Activated naive CD8-positive, alpha-beta T cell treated with anti-CD3 and anti-CD28 coated beads, Interleukin-2, amount 50 U/mL, for 24 hours (primary cell): ENCODE measurements at regions not wholly inside any gene's neighbourhood (a gene's known extent, or its start where the extent isn't known, plus 50 kb on each side); places are given as distances from the start of the nearest gene placed in this dataset.

Experiments
- ATAC-seq: fragments of 150-1000 bp; cut with Tn5 transposase; one replicate; pipeline ENCODE4 v1.10.0; 2021
- DNase-seq: peaks from one replicate; pipeline ENCODE4 v3.0.0; 2021
- H3K27ac Mint-ChIP-seq: one replicate; pipeline ENCODE4 v1.8.0; 2021; ENCODE audit warnings: mild to moderate bottlenecking, mixed read lengths
- H3K27me3 Mint-ChIP-seq: one replicate; pipeline ENCODE4 v1.8.0; 2021; ENCODE audit warnings: mixed read lengths
- H3K36me3 Mint-ChIP-seq: one replicate; pipeline ENCODE4 v1.8.0; 2021; ENCODE audit warnings: low read depth, mixed read lengths
- H3K4me1 Mint-ChIP-seq: one replicate; pipeline ENCODE4 v1.8.0; 2021; ENCODE audit warnings: mixed read lengths
- H3K4me3 Mint-ChIP-seq: one replicate; pipeline ENCODE4 v1.8.0; 2021; ENCODE audit warnings: mild to moderate bottlenecking, moderate library complexity, mixed read lengths
- H3K9me3 Mint-ChIP-seq: one replicate; pipeline ENCODE4 v1.8.0; 2021; ENCODE audit warnings: mixed read lengths

DNA sequence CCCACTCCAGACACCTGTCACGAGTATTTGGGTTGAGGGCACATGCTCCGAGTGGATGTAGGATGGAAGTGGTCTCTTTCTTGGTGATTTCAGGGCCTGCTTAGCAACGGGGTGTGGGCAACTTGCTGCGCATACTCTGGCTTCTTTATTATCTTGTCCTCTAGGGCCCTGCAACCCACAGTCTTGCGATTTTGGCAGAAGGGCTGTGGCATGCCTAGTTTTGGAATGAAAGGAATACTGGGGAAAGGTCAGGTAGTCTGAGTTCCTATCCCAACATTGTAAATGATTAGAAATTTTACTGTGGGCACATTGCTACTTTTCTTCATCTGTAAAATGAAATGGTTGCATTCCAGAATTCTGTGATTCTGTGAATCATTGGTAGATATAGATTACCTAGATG is 74.3 kb downstream of the ACTBL2 start:
- H3K9me3 Mint-ChIP-seq = no peaks in the 10 kb centered on the region
- DNase-seq (no peak), ATAC-seq (no peak)
- H3K4me1 Mint-ChIP-seq = no peaks in the 10 kb centered on the region
- H3K4me3 Mint-ChIP-seq = no peak overlapping the region
- peaks cover 4% of the 10 kb centered on the region for H3K27me3 Mint-ChIP-seq
- H3K36me3 Mint-ChIP-seq = no peaks in the 10 kb centered on the region
- no peak overlapping the region for H3K27ac Mint-ChIP-seq

DNA sequence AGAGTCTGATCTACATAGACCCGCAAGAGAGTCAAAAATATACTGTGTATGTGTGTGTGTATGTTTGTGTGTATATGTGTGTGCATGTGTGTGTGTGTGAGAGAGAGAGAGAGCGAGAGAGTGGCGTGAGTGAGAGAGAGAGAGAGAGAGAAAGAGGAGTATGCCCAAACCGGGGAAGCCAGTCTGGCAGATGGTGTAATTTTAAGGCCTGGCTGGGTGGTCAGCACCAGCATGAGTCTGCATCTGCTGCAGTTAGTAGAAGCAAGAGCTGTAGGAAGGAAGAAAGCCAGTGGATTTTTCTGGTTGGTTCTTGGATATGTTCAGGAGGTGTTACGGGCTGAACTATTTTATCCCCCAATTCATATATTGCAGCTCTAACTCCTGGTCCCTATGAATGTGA is 75.2 kb downstream of the ACTBL2 start:
- no peaks in the 10 kb centered on the region for H3K36me3 Mint-ChIP-seq
- H3K27me3 Mint-ChIP-seq = peaks cover 4% of the 10 kb centered on the region
- H3K4me1 Mint-ChIP-seq = no peaks in the 10 kb centered on the region
- no peaks in the 10 kb centered on the region for H3K9me3 Mint-ChIP-seq
- ATAC-seq (no peak), DNase-seq (no peak)
- no peak overlapping the region for H3K4me3 Mint-ChIP-seq
- H3K27ac Mint-ChIP-seq = no peak overlapping the region

DNA sequence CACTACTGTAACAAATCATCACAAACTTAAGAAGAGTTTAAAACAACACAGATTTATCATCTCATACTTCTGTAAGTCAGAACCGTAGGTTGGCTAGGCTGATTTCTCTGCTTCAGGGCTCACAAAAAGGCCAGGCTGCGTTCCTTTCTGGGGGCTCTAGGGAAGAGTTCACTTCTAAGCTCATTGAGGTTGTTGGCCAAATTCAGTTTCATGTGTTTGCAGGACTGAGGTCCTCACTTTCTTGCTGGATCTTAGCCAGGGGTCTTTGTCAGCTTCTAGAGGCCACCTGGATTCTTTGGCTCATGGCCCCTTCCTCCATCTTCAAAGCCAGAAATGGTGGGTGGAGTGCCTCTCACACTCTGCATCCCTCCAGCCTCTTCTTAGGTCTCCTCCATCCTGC is 76.0 kb downstream of the ACTBL2 start:
- Mint-ChIP-seq H3K9me3 (no peaks in the 10 kb centered on the region), H3K4me1 (no peaks in the 10 kb centered on the region), H3K36me3 (no peaks in the 10 kb centered on the region), H3K27ac (no peak overlapping the region), H3K4me3 (no peak overlapping the region), H3K27me3 (peaks cover 4% of the 10 kb centered on the region)
- ATAC-seq = no peak
- DNase-seq = no peak

DNA sequence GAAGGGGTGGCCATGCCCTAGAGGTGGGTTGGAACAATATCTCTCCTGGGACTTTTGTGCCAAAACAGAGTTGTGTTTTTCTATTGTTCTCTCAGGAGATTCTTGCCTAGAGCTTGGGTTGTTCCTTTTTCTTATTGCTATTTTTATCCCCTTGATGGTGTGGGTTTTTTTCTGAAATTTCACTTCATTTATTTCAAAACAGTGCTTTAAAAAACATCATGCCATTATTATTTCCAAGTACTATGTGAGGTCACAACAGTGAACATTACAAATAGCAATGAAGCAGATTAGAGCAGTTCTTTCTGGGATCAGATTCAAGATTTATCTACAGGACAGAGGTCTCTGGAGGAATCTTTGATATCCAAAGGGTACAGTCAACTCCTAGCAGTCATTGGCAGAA is 76.6 kb downstream of the ACTBL2 start:
- peaks cover 6% of the 10 kb centered on the region for H3K27me3 Mint-ChIP-seq
- no peaks in the 10 kb centered on the region for H3K36me3 Mint-ChIP-seq
- no peak overlapping the region for H3K4me3 Mint-ChIP-seq
- no peaks in the 10 kb centered on the region for H3K4me1 Mint-ChIP-seq
- no peak for ATAC-seq
- H3K9me3 Mint-ChIP-seq = no peaks in the 10 kb centered on the region
- H3K27ac Mint-ChIP-seq = no peak overlapping the region
- DNase-seq = no peak

DNA sequence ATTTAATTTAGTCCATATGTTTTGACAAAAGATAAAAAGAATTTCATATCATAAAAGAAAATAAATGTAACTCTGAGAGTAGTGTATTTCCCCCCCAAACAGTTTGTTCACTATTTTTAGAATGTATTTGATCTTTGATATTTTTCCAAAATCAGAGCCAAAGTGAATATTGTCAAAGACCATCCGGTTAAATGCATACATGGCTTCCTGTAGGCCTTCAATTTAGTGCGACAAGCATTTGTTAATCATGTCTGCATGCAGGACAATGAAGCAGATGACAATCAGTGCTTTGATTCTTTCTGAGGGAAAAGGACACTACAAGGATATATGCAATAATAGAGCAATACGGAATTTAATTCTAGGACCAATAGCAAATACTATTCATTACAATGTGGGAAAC is 79.8 kb downstream of the ACTBL2 start:
- no peak for ATAC-seq
- no peak for DNase-seq
- no peaks in the 10 kb centered on the region for H3K36me3 Mint-ChIP-seq
- H3K27ac Mint-ChIP-seq = no peak overlapping the region
- peaks cover 14% of the 10 kb centered on the region for H3K27me3 Mint-ChIP-seq
- H3K4me1 Mint-ChIP-seq = no peaks in the 10 kb centered on the region
- H3K4me3 Mint-ChIP-seq = no peak overlapping the region
- H3K9me3 Mint-ChIP-seq = no peaks in the 10 kb centered on the region

DNA sequence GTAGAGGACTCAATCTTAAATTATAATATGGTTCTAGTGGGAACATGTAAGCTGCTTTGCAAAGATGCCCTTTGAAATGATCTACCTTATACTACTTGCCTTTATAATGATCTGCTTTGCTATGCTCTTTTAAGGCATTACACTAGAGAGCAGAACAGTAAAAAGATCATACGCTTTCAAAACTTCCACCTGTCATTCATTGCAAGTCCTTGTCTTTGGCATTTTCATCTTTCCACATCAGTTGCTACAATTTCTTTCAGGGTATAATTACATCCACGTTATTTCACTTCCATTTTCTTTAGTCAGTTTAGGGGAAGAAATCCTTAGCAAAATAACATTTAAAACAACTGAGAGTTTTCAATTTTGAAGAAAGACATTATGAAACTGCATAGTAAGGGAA is 80.3 kb downstream of the ACTBL2 start:
- H3K9me3 Mint-ChIP-seq = no peaks in the 10 kb centered on the region
- no peak overlapping the region for H3K27ac Mint-ChIP-seq
- no peak for ATAC-seq
- no peaks in the 10 kb centered on the region for H3K4me1 Mint-ChIP-seq
- H3K4me3 Mint-ChIP-seq = no peak overlapping the region
- H3K27me3 Mint-ChIP-seq = peaks cover 14% of the 10 kb centered on the region
- DNase-seq = no peak
- H3K36me3 Mint-ChIP-seq = no peaks in the 10 kb centered on the region

DNA sequence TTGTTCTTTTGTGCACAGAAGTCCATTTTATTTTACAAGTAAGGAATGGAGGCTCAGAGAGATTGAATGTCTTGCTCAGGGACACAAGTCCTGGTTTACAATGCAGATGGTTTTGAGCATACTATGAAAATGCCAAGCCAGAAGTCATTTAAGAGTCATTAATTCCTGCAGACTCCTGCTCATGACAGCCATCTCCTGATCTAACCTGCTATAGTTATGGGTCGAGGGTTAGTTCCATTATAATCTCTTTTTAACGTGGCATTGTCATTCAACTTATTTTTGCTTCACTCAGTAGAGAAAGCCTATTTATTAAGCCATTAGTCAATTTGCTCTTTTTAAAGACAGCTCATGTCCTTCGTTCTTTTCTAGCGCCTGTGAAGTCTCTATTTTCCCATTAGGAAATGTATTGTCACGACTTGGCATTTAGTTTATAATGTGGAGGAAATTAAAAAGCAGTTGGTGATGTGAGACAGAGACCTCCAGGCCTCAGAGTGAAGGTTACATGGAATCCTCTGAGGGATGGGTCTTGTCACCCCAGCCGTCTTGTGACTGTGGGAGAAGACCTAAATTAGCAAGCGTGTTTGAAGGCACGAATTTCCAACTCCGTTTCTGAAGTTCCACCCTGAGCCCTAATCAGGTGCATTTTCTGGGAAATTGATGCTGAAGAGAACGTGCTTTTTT is 84.1 kb downstream of the ACTBL2 start:
- H3K4me1 Mint-ChIP-seq = no peaks in the 10 kb centered on the region
- H3K36me3 Mint-ChIP-seq = no peaks in the 10 kb centered on the region
- peaks cover 11% of the 10 kb centered on the region for H3K27me3 Mint-ChIP-seq
- no peak overlapping the region for H3K27ac Mint-ChIP-seq
- H3K9me3 Mint-ChIP-seq = no peaks in the 10 kb centered on the region
- no peak for DNase-seq
- ATAC-seq = no peak
- H3K4me3 Mint-ChIP-seq = no peak overlapping the region

DNA sequence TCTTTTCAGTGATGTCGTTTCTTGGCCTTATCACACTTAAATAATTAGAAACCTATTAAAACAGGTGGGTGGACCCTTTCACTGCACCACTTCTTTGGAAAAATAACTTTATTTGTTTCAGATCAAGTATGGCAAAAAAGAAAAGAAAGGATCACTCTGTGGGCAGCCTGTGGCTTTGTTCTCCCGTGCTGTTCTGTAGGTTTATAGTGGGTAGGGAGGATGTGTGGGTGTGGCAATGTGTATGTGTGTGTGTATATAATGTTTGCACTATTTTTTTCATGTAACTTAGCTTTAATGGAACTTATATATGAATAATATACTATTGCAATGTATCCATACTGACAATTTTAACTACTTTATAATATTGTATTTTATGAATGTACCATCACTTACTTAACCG is 85.9 kb downstream of the ACTBL2 start:
- no peaks in the 10 kb centered on the region for H3K36me3 Mint-ChIP-seq
- H3K27ac Mint-ChIP-seq = no peak overlapping the region
- H3K9me3 Mint-ChIP-seq = no peaks in the 10 kb centered on the region
- H3K4me3 Mint-ChIP-seq = no peak overlapping the region
- DNase-seq (no peak), ATAC-seq (no peak)
- no peaks in the 10 kb centered on the region for H3K4me1 Mint-ChIP-seq
- H3K27me3 Mint-ChIP-seq = peaks cover 11% of the 10 kb centered on the region

DNA sequence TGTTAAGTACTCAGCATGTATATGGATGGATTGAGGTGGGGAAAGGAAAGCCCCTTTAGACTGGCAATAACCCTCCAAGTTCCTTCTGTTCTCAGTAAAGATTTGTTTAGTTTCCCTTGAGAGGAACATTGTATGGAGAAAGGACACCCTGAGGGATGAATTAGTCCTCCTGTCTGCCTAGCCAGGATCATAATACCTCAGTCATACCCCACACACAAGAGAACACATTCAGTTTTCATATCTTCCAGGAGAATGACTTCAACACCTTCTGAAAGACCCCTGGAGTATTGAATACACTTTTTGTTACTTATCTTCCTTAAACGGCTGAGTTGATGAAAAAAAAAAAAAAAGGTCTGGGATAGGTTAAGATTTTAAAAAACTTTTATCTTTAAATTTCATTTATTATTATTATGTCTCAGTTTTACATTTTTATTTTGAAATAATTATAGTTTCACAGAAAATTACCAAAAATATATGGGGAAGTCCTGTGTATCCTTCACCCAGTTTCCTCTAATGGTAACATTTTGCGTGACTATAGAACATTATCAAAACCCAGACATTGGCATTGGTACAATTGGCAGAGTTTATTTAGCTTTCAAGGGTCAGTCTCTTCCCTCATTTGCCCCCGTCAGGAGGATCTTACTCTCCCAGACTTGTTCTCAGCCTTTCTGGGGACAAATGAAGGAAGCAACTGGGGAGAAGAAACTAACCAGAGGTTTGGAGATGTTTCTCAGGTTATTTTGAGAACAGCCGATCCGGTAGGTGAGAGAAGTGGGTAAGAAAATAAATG is 88.0 kb downstream of the ACTBL2 start:
- DNase-seq (no peak), ATAC-seq (no peak)
- H3K9me3 Mint-ChIP-seq = no peaks in the 10 kb centered on the region
- H3K4me3 Mint-ChIP-seq = no peak overlapping the region
- H3K27ac Mint-ChIP-seq = no peak overlapping the region
- H3K4me1 Mint-ChIP-seq = no peaks in the 10 kb centered on the region
- peaks cover 2% of the 10 kb centered on the region for H3K27me3 Mint-ChIP-seq
- no peaks in the 10 kb centered on the region for H3K36me3 Mint-ChIP-seq

DNA sequence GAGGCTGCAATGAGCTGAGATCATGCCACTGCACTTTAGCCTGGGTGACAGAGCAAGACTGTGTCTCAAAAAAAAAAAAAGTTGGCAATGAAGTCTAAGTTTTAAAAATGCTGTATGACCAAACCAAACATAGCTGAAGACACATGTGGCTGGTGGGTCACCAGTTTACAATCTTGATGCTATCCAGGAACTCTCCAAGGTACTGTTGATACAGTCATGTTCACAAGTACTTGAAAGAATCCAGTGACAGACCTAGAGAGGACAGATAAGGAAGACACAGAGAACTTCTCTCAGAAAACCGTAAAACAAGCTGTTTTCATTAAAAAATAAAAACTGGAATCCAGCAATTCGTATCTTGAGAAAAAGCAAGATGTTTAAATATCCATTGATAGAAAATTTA is 95.7 kb downstream of the ACTBL2 start:
- peaks cover 7% of the 10 kb centered on the region for H3K4me1 Mint-ChIP-seq
- no peaks in the 10 kb centered on the region for H3K36me3 Mint-ChIP-seq
- no peaks in the 10 kb centered on the region for H3K9me3 Mint-ChIP-seq
- peaks cover 2% of the 10 kb centered on the region for H3K27me3 Mint-ChIP-seq
- ATAC-seq (no peak), DNase-seq (no peak)
- no peak overlapping the region for H3K27ac Mint-ChIP-seq
- H3K4me3 Mint-ChIP-seq = no peak overlapping the region

DNA sequence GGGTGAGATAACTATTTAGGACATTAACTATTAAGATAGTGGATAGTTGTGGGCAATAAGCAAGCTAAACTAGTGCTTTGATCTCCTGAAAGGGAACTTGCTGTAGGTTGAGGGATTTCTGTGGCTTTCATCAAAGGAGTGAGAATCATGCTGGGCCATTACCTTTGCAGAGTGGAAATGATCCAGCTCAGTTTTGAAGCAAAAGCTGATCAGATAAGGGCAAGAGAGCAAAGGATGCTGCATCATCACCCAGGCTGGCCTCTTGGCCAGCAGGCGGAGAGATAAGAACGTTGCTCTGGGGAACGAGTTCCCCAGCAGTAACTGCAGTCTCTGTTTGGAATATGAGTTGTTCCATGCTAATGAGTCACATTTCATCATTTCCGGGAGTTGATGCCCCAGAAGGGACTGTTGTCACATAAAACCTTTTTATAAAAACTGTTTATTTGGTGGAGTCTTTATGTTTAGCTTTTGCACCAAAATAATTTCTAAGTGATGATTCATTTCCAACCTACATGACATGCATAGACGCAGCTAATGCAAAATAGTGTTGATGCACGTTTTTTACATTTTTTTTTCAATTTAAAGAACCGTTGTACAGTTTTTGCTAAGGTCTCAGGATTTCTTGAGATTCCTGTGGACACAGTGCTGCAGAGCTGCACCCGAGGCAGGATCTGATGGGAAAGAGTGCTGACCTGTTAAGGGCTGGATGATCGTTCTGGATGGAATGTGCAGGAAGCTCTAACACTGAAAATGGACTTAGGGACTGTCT is 99.3 kb downstream of the ACTBL2 start:
- DNase-seq (peak; percentile 6), ATAC-seq (peak; percentile 80)
- H3K4me3 Mint-ChIP-seq = no peak overlapping the region
- peaks cover 7% of the 10 kb centered on the region for H3K4me1 Mint-ChIP-seq
- H3K27me3 Mint-ChIP-seq = peaks cover 2% of the 10 kb centered on the region
- no peaks in the 10 kb centered on the region for H3K36me3 Mint-ChIP-seq
- no peak overlapping the region for H3K27ac Mint-ChIP-seq
- no peaks in the 10 kb centered on the region for H3K9me3 Mint-ChIP-seq

DNA sequence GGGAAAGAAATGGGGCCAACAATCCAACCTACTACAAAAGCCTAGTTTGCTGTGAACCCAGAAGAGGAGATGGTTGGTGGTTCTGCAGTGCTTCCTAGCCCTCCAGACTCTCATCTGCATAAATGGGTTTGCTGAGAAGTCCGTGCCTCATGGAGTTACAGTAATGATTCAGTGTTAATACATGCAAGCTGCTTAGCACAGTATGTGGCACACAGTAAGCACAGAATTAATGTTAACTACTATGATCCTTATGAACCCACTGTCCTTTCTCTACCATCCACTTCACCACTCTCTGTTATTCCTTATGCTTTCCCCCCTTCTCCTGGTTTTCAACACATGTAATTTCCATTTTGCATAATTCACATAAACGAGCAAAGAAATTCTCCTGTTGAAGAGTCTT is 100.0 kb downstream of the ACTBL2 start:
- ATAC-seq (no peak), DNase-seq (no peak)
- Mint-ChIP-seq H3K36me3 (no peaks in the 10 kb centered on the region), H3K4me1 (peaks cover 7% of the 10 kb centered on the region), H3K4me3 (no peak overlapping the region), H3K27ac (no peak overlapping the region), H3K27me3 (peaks cover 2% of the 10 kb centered on the region), H3K9me3 (no peaks in the 10 kb centered on the region)

DNA sequence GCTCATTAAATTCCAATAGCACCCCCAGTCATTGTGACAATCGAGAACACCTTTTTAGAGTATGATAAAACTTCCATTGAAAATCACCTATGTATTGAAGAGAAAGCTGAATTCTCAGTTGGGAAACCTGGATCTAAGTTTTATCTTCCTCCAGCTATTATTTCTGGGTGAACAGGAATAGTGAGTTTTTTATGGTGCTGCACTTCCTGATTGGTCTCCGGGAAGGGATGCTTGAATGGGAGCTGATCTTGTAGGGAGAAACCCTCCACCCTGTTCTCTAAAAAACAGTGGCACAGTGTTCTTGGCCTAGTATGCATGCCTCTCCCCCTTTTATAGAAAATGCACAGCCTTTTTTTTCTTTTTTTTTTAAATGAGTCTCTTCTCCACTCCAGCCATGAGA is 112.2 kb downstream of the ACTBL2 start:
- Mint-ChIP-seq H3K9me3 (no peaks in the 10 kb centered on the region), H3K27ac (no peak overlapping the region), H3K4me3 (no peak overlapping the region), H3K27me3 (peaks cover 11% of the 10 kb centered on the region), H3K36me3 (no peaks in the 10 kb centered on the region), H3K4me1 (no peaks in the 10 kb centered on the region)
- no peak for ATAC-seq
- DNase-seq = no peak

DNA sequence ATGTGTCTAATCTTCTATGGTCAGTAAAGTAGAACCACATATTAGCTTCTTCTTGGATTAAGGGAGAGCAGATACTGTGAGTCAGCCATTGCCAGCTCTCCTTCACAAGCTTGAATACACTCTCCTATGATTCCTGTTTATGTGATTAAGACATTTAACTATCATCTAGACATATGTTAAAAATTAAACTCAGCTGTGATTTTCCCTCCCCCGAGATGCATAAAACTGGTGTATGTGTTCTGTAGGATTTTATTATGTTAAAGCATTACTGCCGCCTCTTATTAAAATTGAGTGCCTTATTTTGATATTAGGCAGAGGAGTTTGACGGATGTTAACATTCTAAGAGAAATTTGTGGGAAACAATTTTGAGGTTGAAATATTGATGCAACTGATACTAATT is 114.6 kb downstream of the ACTBL2 start:
- ATAC-seq (no peak), DNase-seq (no peak)
- Mint-ChIP-seq H3K4me3 (no peak overlapping the region), H3K36me3 (no peaks in the 10 kb centered on the region), H3K9me3 (no peaks in the 10 kb centered on the region), H3K27ac (no peak overlapping the region), H3K4me1 (no peaks in the 10 kb centered on the region), H3K27me3 (peaks cover 8% of the 10 kb centered on the region)

DNA sequence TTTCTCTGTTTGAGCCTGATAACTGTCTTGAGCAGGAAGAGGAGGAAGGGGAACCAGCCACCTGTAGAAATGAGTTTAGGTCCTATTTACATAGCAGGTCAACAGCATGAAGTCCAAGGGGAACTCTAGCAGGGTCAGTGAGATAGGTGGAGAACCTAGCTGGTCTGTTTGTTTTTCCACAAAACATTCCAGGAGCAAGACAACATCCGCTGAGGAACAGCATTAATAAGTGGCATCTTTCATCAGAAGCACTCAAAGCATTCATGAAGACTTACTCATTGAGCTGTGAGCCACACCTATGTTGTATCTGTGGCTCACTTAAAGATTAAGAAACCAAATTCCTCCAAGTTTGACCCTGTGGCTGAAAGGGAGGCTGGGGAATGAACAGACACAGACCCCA is 115.9 kb downstream of the ACTBL2 start:
- ATAC-seq = no peak
- Mint-ChIP-seq H3K4me1 (no peaks in the 10 kb centered on the region), H3K27ac (no peak overlapping the region), H3K27me3 (peaks cover 5% of the 10 kb centered on the region), H3K4me3 (no peak overlapping the region), H3K36me3 (no peaks in the 10 kb centered on the region), H3K9me3 (no peaks in the 10 kb centered on the region)
- DNase-seq = no peak
